ENCODE measurements at regions not wholly inside any gene's neighbourhood (a gene's known extent, or its start where the extent isn't known, plus 50 kb on each side); places are given as distances from the start of the nearest gene placed in this dataset.
"Not testable (repeated sequence)": the region's sequence is repeated elsewhere in the genome, so short reads cannot be mapped to it uniquely, and the experiment has no call there.

GRCh38 chr18:14321217-14321616 is 189.0 kb upstream of the ZNF519 start:
- not testable (repeated sequence) for DNase-seq

GRCh38 chr18:14301255-14301654 is 169.0 kb upstream of the ZNF519 start:
- DNase-seq: not testable (repeated sequence)

DNA sequence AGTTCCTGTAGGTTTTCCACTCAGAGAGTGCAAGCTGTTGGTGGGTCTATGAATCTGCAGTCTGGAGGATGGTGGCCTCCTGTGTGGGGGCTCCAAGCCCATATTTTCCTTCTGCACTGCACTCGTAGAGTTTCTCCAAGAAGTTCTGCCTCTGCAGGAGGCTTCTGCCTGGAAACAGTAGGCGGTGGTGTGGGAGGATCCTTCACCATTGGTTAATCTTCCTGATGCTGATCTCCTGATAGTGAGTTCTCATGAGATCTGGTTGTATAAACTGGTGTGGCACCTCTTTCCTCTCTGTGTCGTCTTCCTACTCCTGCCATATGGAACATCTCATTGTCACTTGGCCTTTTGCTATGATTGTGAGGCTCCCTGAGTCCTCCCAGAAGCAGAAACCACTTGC is 162.8 kb upstream of the ZNF519 start:
- not testable (repeated sequence) for DNase-seq

DNA sequence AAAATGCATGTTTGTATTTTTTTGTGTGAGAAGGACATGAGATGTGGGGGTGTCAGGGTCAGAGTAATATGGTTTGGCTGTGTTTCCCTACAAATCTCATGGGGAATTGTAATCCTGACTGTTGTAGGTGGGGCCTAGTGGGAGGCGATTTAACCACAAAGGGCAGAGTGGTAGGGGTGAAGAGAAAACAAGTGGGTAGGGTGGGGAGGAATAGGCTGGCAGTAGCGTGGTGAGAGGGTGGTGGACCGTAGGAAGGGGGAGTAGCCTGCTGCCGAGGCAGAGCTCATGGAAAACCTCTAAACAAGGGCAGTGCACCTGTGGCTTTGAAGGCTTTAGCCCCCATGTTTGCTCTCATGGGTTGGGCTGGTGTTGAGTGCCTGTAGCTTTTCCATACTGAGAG is 152.8 kb upstream of the ZNF519 start:
- no peak for DNase-seq

DNA sequence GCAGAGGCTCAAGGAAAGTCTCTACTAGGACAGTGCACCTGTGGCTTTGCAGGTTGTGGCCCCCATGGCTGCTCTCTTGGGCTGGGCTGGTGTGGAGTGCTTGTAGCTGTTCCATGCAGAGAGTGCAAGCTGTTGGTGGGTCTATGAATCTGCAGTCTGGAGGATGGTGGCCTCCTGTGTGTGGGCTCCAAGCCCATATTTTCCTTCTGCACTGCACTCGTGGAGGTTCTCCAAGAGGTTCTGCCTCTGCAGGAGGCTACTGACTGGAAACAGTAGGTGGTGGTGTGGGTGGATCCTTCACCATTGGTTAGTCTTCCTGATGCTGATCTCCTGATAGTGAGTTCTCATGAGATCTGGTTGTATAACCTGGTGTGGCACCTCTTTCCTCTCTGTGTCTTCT is 143.2 kb upstream of the ZNF519 start:
- DNase-seq: not testable (repeated sequence)

- DNase-seq: not testable (repeated sequence)
Observed at GRCh38 chr18:14265637-14266410, 133.6 kb upstream of the ZNF519 start.

GRCh38 chr18:14262786-14263185 is 130.6 kb upstream of the ZNF519 start:
- not testable (repeated sequence) for DNase-seq

- DNase-seq: not testable (repeated sequence)
Observed at GRCh38 chr18:14250084-14250677, 117.9 kb upstream of the ZNF519 start.

DNA sequence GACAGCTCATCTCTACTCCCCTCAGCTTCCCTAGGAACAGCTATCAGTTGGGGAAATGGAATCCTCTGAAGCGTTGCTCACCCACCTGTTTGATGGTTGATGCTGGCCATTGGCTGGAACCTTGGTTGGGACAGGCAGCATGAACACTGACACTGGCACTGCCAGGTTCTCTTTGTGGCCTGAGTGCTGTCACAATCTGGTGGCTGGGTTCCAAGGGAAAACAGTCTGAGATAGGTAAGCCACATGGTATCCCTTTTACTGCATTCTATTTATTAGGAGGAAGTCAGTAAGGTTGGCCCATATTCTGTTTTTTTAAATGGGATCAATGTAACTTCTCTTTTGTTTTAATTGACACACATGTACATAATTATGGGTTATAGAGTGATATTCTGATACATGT is 107.0 kb upstream of the ZNF519 start:
- DNase-seq: not testable (repeated sequence)

GRCh38 chr18:14236356-14237048 is 104.3 kb upstream of the ZNF519 start:
- DNase-seq: not testable (repeated sequence)

DNA sequence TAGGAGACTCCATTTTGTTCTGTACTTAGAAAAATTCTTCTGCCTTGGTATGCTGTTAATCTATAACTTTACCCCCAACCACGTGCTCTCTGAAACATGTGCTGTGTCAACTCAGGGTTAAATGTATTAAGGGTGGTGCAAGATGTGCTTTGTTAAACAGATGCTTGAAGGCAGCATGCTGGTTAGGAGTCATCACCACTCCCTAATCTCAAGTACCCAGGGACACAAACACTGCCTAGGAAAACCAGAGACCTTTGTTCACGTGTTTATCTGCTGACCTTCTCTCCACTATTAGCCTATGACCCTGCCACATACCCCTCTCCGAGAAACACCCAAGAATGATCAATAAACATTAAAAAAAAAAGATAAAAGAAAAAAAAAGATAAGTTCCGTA is 93.0 kb upstream of the ZNF519 start:
- not testable (repeated sequence) for DNase-seq

DNA sequence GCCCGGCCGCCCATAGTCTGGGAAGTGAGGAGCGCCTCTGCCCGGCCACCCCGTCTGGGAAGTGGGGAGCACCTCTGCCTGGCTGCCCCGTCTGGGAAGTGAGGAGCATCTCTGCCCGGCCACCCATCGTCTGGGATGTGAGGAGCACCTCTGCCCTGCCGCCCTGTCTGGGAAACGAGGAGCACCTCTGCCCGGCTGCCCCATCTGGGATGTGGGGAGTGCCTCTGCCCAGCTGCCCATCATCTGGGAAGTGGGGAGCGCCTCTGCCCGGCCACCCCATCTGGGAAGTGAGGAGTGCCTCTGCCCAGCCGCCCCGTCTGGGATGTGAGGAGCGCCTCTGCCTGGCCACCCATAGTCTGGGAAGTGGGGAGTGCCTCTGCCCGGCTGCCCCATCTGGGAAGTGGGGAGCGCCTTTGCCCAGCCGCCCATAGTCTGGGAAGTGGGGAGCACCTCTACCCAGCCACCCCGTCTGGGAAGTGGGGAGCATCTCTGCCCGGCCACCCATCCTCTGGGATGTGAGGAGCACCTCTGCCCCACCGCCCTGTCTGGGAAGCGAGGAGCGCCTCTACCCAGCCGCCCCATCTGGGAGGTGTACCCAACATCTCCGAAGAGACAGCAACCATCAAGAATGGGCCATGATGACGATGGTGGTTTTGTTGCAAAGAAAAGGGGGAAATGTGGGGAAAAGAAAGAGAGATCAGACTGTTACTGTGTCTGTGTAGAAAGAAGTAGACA is 92.5 kb upstream of the ZNF519 start:
- DNase-seq: not testable (repeated sequence)

- not testable (repeated sequence) for DNase-seq
Observed at GRCh38 chr18:14223919-14224318, 91.7 kb upstream of the ZNF519 start.

- DNase-seq: not testable (repeated sequence)
Observed at GRCh38 chr18:14223231-14223822, 91.1 kb upstream of the ZNF519 start.

DNA sequence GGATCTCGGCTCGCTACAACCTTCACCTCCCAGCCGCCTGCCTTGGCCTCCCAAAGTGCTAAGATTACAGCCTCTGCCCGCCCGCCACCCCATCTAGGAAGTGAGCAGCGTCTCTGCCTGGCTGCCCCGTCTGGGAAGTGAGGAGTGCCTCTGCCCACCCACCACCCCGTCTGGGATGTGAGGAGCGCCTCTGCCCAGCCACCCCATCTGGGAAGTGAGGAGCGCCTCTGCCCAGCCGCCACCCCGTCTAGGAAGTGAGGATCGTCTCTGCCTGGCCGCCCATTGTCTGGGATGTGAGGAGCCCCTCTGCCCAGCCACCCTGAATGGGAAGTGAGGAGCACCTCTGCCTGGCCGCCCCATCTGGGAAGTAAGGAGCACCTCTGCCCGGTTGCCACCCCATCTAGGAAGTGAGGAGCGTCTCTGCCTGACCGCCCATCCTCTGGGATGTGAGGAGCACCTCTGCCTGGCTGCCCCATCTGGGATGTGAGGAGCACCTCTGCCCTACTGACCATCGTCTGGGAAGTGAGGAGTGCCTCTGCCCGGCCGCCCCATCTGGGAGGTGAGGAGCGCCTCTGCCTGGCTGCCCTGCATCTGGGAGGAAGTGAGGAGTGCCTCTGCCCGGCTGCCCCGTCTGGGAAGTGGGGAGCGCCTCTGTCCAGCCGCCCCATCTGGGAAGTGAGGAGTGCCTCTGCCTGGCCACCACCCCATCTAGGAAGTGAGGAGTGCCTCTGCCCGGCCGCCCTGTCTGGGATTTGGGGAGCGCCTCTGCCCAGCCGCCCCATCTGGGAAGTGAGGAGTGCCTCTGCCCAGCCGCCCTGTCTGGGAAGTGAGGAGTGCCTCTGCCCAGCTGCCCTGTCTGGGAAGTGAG is 90.4 kb upstream of the ZNF519 start:
- not testable (repeated sequence) for DNase-seq

DNA sequence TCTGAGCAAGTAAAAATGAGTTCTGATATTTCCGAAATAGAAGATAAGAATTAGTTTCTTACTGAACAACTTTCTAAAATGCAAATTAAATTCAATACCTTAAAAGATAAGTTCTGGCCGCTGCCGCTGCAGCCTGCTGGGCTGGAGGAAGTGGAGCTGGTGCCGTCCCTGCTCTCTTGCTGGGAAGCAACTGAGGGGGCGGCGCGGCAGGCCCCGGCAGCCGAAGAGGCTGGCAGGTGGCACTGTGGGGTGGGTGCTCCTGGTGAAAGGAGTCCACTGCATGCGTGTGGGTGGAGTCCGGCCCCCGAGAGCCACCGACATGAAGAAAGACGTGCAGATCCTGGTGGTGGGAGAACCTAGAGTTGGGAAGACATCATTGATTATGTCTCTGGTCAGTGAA is 89.5 kb upstream of the ZNF519 start:
- DNase-seq: no peak

DNA sequence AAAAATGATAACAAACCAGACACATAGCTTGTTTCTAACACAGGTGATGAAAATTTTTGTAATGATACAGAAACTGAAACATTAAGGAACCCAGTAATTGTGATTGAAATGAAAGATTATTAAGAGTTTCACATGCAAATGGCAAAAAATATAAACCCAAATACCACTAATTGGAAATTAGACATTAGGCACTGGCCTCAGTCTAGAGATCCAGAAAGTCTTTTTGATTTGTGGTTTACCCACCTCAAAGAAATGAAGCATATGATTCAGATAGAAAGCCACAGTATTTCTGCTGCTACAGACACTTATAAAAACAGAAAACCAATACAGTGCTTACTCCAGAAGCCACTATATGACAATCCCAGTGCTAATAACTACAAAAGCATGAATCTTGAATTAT is 83.7 kb upstream of the ZNF519 start:
- not testable (repeated sequence) for DNase-seq

GRCh38 chr18:14203424-14203823 is 71.2 kb upstream of the ZNF519 start:
- not testable (repeated sequence) for DNase-seq

GRCh38 chr18:14190776-14191442 is 58.7 kb upstream of the ZNF519 start:
- DNase-seq: not testable (repeated sequence)

GRCh38 chr18:14189858-14190257 is 57.6 kb upstream of the ZNF519 start:
- DNase-seq: no peak
